Activated naive CD8-positive, alpha-beta T cell (primary cell): ENCODE measurements at regions not wholly inside any gene's neighbourhood (a gene's known extent, or its start where the extent isn't known, plus 50 kb on each side); places are given as distances from the start of the nearest gene placed in this dataset.
"Not testable (repeated sequence)": the region's sequence is repeated elsewhere in the genome, so short reads cannot be mapped to it uniquely, and the experiment has no call there.

Experiments
- H3K27ac Mint-ChIP-seq: one replicate; pipeline ENCODE4 v1.8.0; 2021; ENCODE audit warnings: mixed read lengths
- H3K27me3 Mint-ChIP-seq: one replicate; pipeline ENCODE4 v1.8.0; 2021; ENCODE audit warnings: mixed read lengths
- H3K36me3 Mint-ChIP-seq: one replicate; pipeline ENCODE4 v1.8.0; 2021; ENCODE audit warnings: mixed read lengths
- H3K4me1 Mint-ChIP-seq: one replicate; pipeline ENCODE4 v1.8.0; 2021; ENCODE audit warnings: low read depth, mixed read lengths
- H3K4me3 Mint-ChIP-seq: one replicate; pipeline ENCODE4 v1.8.0; 2021; ENCODE audit warnings: mild to moderate bottlenecking, mixed read lengths
- H3K9me3 Mint-ChIP-seq: one replicate; pipeline ENCODE4 v1.8.0; 2021; ENCODE audit warnings: low read depth, mixed read lengths

- no peaks in the 10 kb centered on the region for H3K9me3 Mint-ChIP-seq
- H3K36me3 Mint-ChIP-seq = no peaks in the 10 kb centered on the region
- H3K27ac Mint-ChIP-seq = no peak overlapping the region
- peaks cover 1% of the 10 kb centered on the region for H3K27me3 Mint-ChIP-seq
- no peaks in the 10 kb centered on the region for H3K4me1 Mint-ChIP-seq
- H3K4me3 Mint-ChIP-seq = no peak overlapping the region
These were observed 368.9 kb upstream of the ST8SIA4 start for GRCh38 chr5:101271945-101272344.

- no peak overlapping the region for H3K4me3 Mint-ChIP-seq
- no peaks in the 10 kb centered on the region for H3K9me3 Mint-ChIP-seq
- H3K36me3 Mint-ChIP-seq = no peaks in the 10 kb centered on the region
- H3K27ac Mint-ChIP-seq = no peak overlapping the region
- H3K27me3 Mint-ChIP-seq = peaks cover 1% of the 10 kb centered on the region
- H3K4me1 Mint-ChIP-seq = no peaks in the 10 kb centered on the region
These were observed 368.3 kb upstream of the ST8SIA4 start for GRCh38 chr5:101271416-101271815.

- H3K4me3 Mint-ChIP-seq = no peak overlapping the region
- no peaks in the 10 kb centered on the region for H3K4me1 Mint-ChIP-seq
- H3K27me3 Mint-ChIP-seq = peaks cover 2% of the 10 kb centered on the region
- H3K36me3 Mint-ChIP-seq = no peaks in the 10 kb centered on the region
- no peak overlapping the region for H3K27ac Mint-ChIP-seq
- H3K9me3 Mint-ChIP-seq = peaks cover 4% of the 10 kb centered on the region
These were observed 357.8 kb upstream of the ST8SIA4 start for GRCh38 chr5:101260857-101261256.

- no peak overlapping the region for H3K4me3 Mint-ChIP-seq
- peaks cover 2% of the 10 kb centered on the region for H3K27me3 Mint-ChIP-seq
- H3K4me1 Mint-ChIP-seq = no peaks in the 10 kb centered on the region
- H3K27ac Mint-ChIP-seq = no peak overlapping the region
- H3K9me3 Mint-ChIP-seq = no peaks in the 10 kb centered on the region
- no peaks in the 10 kb centered on the region for H3K36me3 Mint-ChIP-seq
These were observed 350.0 kb upstream of the ST8SIA4 start for GRCh38 chr5:101253096-101253495.

GRCh38 chr5:101244621-101245020 lies 341.5 kb upstream of the ST8SIA4 start:
- Mint-ChIP-seq H3K9me3 (no peaks in the 10 kb centered on the region), H3K4me1 (no peaks in the 10 kb centered on the region), H3K27me3 (peaks cover 2% of the 10 kb centered on the region), H3K4me3 (no peak overlapping the region), H3K36me3 (no peaks in the 10 kb centered on the region), H3K27ac (no peak overlapping the region)

- Mint-ChIP-seq H3K36me3 (no peaks in the 10 kb centered on the region), H3K27me3 (peaks cover 7% of the 10 kb centered on the region), H3K27ac (no peak overlapping the region), H3K9me3 (no peaks in the 10 kb centered on the region), H3K4me3 (no peak overlapping the region), H3K4me1 (no peaks in the 10 kb centered on the region)
These were observed 309.9 kb upstream of the ST8SIA4 start for GRCh38 chr5:101212942-101213514.

- Mint-ChIP-seq H3K9me3 (no peaks in the 10 kb centered on the region), H3K4me3 (no peak overlapping the region), H3K4me1 (no peaks in the 10 kb centered on the region), H3K36me3 (no peaks in the 10 kb centered on the region), H3K27ac (no peak overlapping the region), H3K27me3 (peaks cover 9% of the 10 kb centered on the region)
These were observed 303.5 kb upstream of the ST8SIA4 start for GRCh38 chr5:101206534-101206933.

- not testable (repeated sequence) for H3K4me3 Mint-ChIP-seq, H3K9me3 Mint-ChIP-seq, H3K4me1 Mint-ChIP-seq, H3K36me3 Mint-ChIP-seq, H3K27me3 Mint-ChIP-seq, H3K27ac Mint-ChIP-seq
These were observed 302.0 kb upstream of the ST8SIA4 start for GRCh38 chr5:101205065-101205464.

- H3K9me3 Mint-ChIP-seq, H3K4me1 Mint-ChIP-seq, H3K4me3 Mint-ChIP-seq, H3K27ac Mint-ChIP-seq, H3K27me3 Mint-ChIP-seq, H3K36me3 Mint-ChIP-seq: not testable (repeated sequence)
These were observed 277.3 kb upstream of the ST8SIA4 start for GRCh38 chr5:101180365-101180764.

- Mint-ChIP-seq H3K27me3 (peaks cover 3% of the 10 kb centered on the region), H3K4me1 (no peaks in the 10 kb centered on the region), H3K36me3 (peaks cover 2% of the 10 kb centered on the region), H3K9me3 (no peaks in the 10 kb centered on the region), H3K27ac (no peak overlapping the region), H3K4me3 (no peak overlapping the region)
These were observed 273.5 kb upstream of the ST8SIA4 start for GRCh38 chr5:101176605-101177004.

GRCh38 chr5:101174981-101175380 lies 271.9 kb upstream of the ST8SIA4 start:
- H3K36me3 Mint-ChIP-seq = peaks cover 2% of the 10 kb centered on the region
- H3K9me3 Mint-ChIP-seq = no peaks in the 10 kb centered on the region
- peaks cover 3% of the 10 kb centered on the region for H3K27me3 Mint-ChIP-seq
- H3K4me1 Mint-ChIP-seq = no peaks in the 10 kb centered on the region
- H3K27ac Mint-ChIP-seq = no peak overlapping the region
- no peak overlapping the region for H3K4me3 Mint-ChIP-seq

GRCh38 chr5:101163088-101163487 lies 260.0 kb upstream of the ST8SIA4 start:
- Mint-ChIP-seq H3K36me3 (no peaks in the 10 kb centered on the region), H3K27ac (no peak overlapping the region), H3K27me3 (peaks cover 2% of the 10 kb centered on the region), H3K9me3 (no peaks in the 10 kb centered on the region), H3K4me1 (no peaks in the 10 kb centered on the region), H3K4me3 (no peak overlapping the region)

- H3K27ac Mint-ChIP-seq = no peak overlapping the region
- H3K9me3 Mint-ChIP-seq = peaks cover 7% of the 10 kb centered on the region
These were observed 256.9 kb upstream of the ST8SIA4 start for GRCh38 chr5:101160002-101160401.

GRCh38 chr5:101159006-101159405 lies 255.9 kb upstream of the ST8SIA4 start:
- H3K9me3 Mint-ChIP-seq = peaks cover 7% of the 10 kb centered on the region
- H3K4me1 Mint-ChIP-seq = no peaks in the 10 kb centered on the region
- no peak overlapping the region for H3K27ac Mint-ChIP-seq
- peaks cover 1% of the 10 kb centered on the region for H3K27me3 Mint-ChIP-seq
- peaks cover 2% of the 10 kb centered on the region for H3K36me3 Mint-ChIP-seq
- no peak overlapping the region for H3K4me3 Mint-ChIP-seq

More at GRCh38 chr5:101160002-101160401, 256.9 kb upstream of the ST8SIA4 start:
- H3K4me3 Mint-ChIP-seq = no peak overlapping the region
- peaks cover 2% of the 10 kb centered on the region for H3K36me3 Mint-ChIP-seq
- peaks cover 2% of the 10 kb centered on the region for H3K27me3 Mint-ChIP-seq
- H3K4me1 Mint-ChIP-seq = no peaks in the 10 kb centered on the region

GRCh38 chr5:101153526-101153925 lies 250.4 kb upstream of the ST8SIA4 start:
- Mint-ChIP-seq H3K4me3 (no peak overlapping the region), H3K27ac (no peak overlapping the region), H3K36me3 (peaks cover 2% of the 10 kb centered on the region), H3K27me3 (peaks cover 2% of the 10 kb centered on the region), H3K4me1 (peaks cover 2% of the 10 kb centered on the region), H3K9me3 (peaks cover 7% of the 10 kb centered on the region)

GRCh38 chr5:101143526-101143925 lies 240.4 kb upstream of the ST8SIA4 start:
- H3K27ac Mint-ChIP-seq = no peak overlapping the region
- H3K4me3 Mint-ChIP-seq = no peak overlapping the region
- peaks cover 5% of the 10 kb centered on the region for H3K9me3 Mint-ChIP-seq
- H3K36me3 Mint-ChIP-seq = no peaks in the 10 kb centered on the region
- H3K4me1 Mint-ChIP-seq = no peaks in the 10 kb centered on the region
- H3K27me3 Mint-ChIP-seq = no peaks in the 10 kb centered on the region
